Dedifferentiated amniotic fluid mesenchymal stem cell (primary cell): ENCODE measurements at regions not wholly inside any gene's neighbourhood (a gene's known extent, or its start where the extent isn't known, plus 50 kb on each side); places are given as distances from the start of the nearest gene placed in this dataset.
"Not testable (repeated sequence)": the region's sequence is repeated elsewhere in the genome, so short reads cannot be mapped to it uniquely, and the experiment has no call there.

Experiments used
- DNase-seq: peaks from one replicate; pipeline ENCODE4 v3.0.0-alpha.2; 2016; ENCODE audit errors: extremely low spot score

- no peak for DNase-seq
Measured at GRCh38 chr11:22444076-22444475, 105.9 kb downstream of the SLC17A6 start.

GRCh38 chr11:22441831-22442230 lies 103.7 kb downstream of the SLC17A6 start:
- DNase-seq = no peak

GRCh38 chr11:22435582-22435981 lies 97.4 kb downstream of the SLC17A6 start:
- not testable (repeated sequence) for DNase-seq

GRCh38 chr11:22433517-22433916 lies 95.3 kb downstream of the SLC17A6 start:
- no peak for DNase-seq

- DNase-seq = peak; percentile 27
Measured at GRCh38 chr11:22433094-22433455, 94.9 kb downstream of the SLC17A6 start.

GRCh38 chr11:22432291-22433093 lies 94.3 kb downstream of the SLC17A6 start:
- peak; percentile 20 for DNase-seq

- DNase-seq = no peak
Measured at GRCh38 chr11:22431106-22431505, 92.9 kb downstream of the SLC17A6 start.

GRCh38 chr11:22430639-22431038 lies 92.5 kb downstream of the SLC17A6 start:
- DNase-seq = no peak

- DNase-seq = no peak
Measured at GRCh38 chr11:22430141-22430541, 92.0 kb downstream of the SLC17A6 start.
